ENCODE measurements at regions not wholly inside any gene's neighbourhood (a gene's known extent, or its start where the extent isn't known, plus 50 kb on each side); places are given as distances from the start of the nearest gene placed in this dataset.

GRCh38 chr1:82830690-82831380 is 1030.1 kb downstream of the ADGRL2 start:
- Histone ChIP-seq H2AFZ (ENCODE audit: control insufficient read depth, low read depth, low read length) (no peak overlapping the region), H3K4me1 (ENCODE audit: control insufficient read depth, insufficient read depth, low read length) (no peaks in the 10 kb centered on the region), H4K20me1 (ENCODE audit: control insufficient read depth, insufficient read depth) (no peaks in the 10 kb centered on the region), H3K9ac (ENCODE audit: control insufficient read depth, insufficient read depth, low read length) (no peak overlapping the region), H3K4me3 (no peak overlapping the region), H3K9me3 (replicated peaks; ENCODE audit: control insufficient read depth, insufficient read depth, low read length) (no peaks in the 10 kb centered on the region), H3K36me3 (ENCODE audit: control insufficient read depth in 2 of 2, insufficient read depth in 2 of 2, low read length in 1 of 2) (no peaks in the 10 kb centered on the region), H3K79me2 (ENCODE audit: control insufficient read depth, insufficient read depth, low read length) (no peaks in the 10 kb centered on the region), H3K27me3 (replicated peaks in 1 of 2; ENCODE audit: control insufficient read depth in 2 of 2, insufficient read depth in 2 of 2, low read length in 1 of 2) (no peaks in the 10 kb centered on the region), H3K27ac (ENCODE audit: control insufficient read depth, insufficient read depth) (no peak overlapping the region), H3K4me2 (ENCODE audit: control insufficient read depth, insufficient read depth) (no peak overlapping the region)
- 18% methylated on average over 6 of the region's 6 CpGs for WGBS (ENCODE audit: insufficient coverage, insufficient replicate concordance, low lambda C conversion rate, missing lambda C conversion rate)
- ChIA-PET CTCF (no interaction called here), RAD21 (ENCODE audit: unreplicated experiment) (no interaction called here), POLR2A (no interaction called here), SMC1A (ENCODE audit: uncharacterized antibody, unreplicated experiment) (interaction anchor here (1.2 kb wide), 1 partner anchor 13 kb away, joined by 3 read pairs; no protein-coding TSS in a partner anchor)
- in situ Hi-C loops (cut with MboI), result no loop called here
- ATAC-seq (no peak), FAIRE-seq (no peak), DNase-seq (ENCODE audit: low read depth, low spot score) (no peak)
- intact Hi-C loops (cut with micrococcal nuclease; ENCODE audit: unreplicated experiment), result no loop called here
- no TSS peak for BruUV-seq (replicated peaks)
- TF ChIP-seq ZBTB33 (IDR thresholded peaks at IDR 0.05), result no peak
- no peak for TF ChIP-seq BMI1 (IDR thresholded peaks at IDR 0.05; ENCODE audit: borderline replicate concordance)
- TF ChIP-seq ZNF687 (IDR thresholded peaks at IDR 0.05), result no peak
- TF ChIP-seq RAD21 (IDR thresholded peaks at IDR 0.05; ENCODE audit: insufficient read depth, low read depth, low read length), result no peak
- TF ChIP-seq ZBTB4 (CRISPR knock-in tag; IDR thresholded peaks at IDR 0.05), result no peak
- no peak for TF ChIP-seq SUZ12 (IDR thresholded peaks at IDR 0.05; ENCODE audit: unreplicated experiment)
- no peak for TF ChIP-seq TARDBP (IDR thresholded peaks at IDR 0.05; ENCODE audit: borderline replicate concordance)
- TF ChIP-seq SIN3A (IDR thresholded peaks at IDR 0.05; ENCODE audit: low read depth, low read length), result no peak
- TF ChIP-seq ZNF384 (IDR thresholded peaks at IDR 0.05; ENCODE audit: borderline replicate concordance, low read depth, low read length), result no peak
- TF ChIP-seq ATF2 (IDR thresholded peaks at IDR 0.05; ENCODE audit: low read length), result no peak
